DOHH2 (cell line): ENCODE measurements at regions not wholly inside any gene's neighbourhood (a gene's known extent, or its start where the extent isn't known, plus 50 kb on each side); places are given as distances from the start of the nearest gene placed in this dataset.

Experiments
- H3F3A ChIP-seq: fragments of 200-600 bp; sonication (generic), shearing (Covaris generic); 2 replicates; pipeline ENCODE4 v1.6.0; 2016; ENCODE audit warnings: antibody characterized with exemption, mild to moderate bottlenecking; ENCODE audit not compliant: control insufficient read depth, insufficient read depth
- H3K27ac ChIP-seq: fragments of 200-600 bp; sonication (generic); 2 replicates; pipeline ENCODE4 v1.5.1; 2014; ENCODE audit warnings: low read depth, mild to moderate bottlenecking, low read length, moderate library complexity
- H3K27me3 ChIP-seq: fragments of 200-600 bp; sonication (generic); 2 replicates; pipeline ENCODE4 v1.6.1; 2014; ENCODE audit warnings: mild to moderate bottlenecking, low read length, mixed read lengths; ENCODE audit not compliant: control insufficient read depth
- H3K36me3 ChIP-seq: fragments of 200-600 bp; sonication (generic); 2 replicates; pipeline ENCODE4 v1.6.1; 2014; ENCODE audit warnings: mild to moderate bottlenecking, low read length, moderate library complexity, mixed read lengths; ENCODE audit not compliant: control insufficient read depth
- H3K4me1 ChIP-seq: fragments of 200-600 bp; sonication (generic); 2 replicates; pipeline ENCODE4 v1.6.1; 2014; ENCODE audit warnings: mild to moderate bottlenecking, low read length, mixed read lengths; ENCODE audit not compliant: control insufficient read depth
- H3K4me2 ChIP-seq: fragments of 200-600 bp; sonication (generic); 2 replicates; pipeline ENCODE4 v1.6.0; 2014; ENCODE audit warnings: mild to moderate bottlenecking, low read length, moderate library complexity
- H3K4me3 ChIP-seq: fragments of 200-600 bp; sonication (generic); 2 replicates; pipeline ENCODE4 v1.5.1; 2014; ENCODE audit warnings: mild to moderate bottlenecking, low read length, mixed read lengths
- H3K79me2 ChIP-seq: fragments of 200-600 bp; sonication (generic); 2 replicates; pipeline ENCODE4 v1.6.1; 2014; ENCODE audit warnings: mild to moderate bottlenecking, low read length, mixed read lengths; ENCODE audit not compliant: control insufficient read depth
- H3K9me2 ChIP-seq: fragments of 200-600 bp; sonication (generic); replicated peaks from 2 replicates; pipeline ENCODE4 v1.6.1; 2014; ENCODE audit warnings: mild to moderate bottlenecking, low read length, mixed read lengths; ENCODE audit not compliant: control insufficient read depth
- H3K9me3 ChIP-seq: fragments of 200-600 bp; sonication (generic); 2 replicates; pipeline ENCODE4 v1.6.1; 2014; ENCODE audit warnings: antibody characterized with exemption, low read length, mixed read lengths; ENCODE audit not compliant: control insufficient read depth, insufficient read depth
- H4K20me1 ChIP-seq: fragments of 200-600 bp; sonication (generic); 2 replicates; pipeline ENCODE4 v1.6.0; 2014; ENCODE audit warnings: low read depth, mild to moderate bottlenecking, antibody characterized with exemption, low read length, moderate library complexity; ENCODE audit not compliant: control insufficient read depth, insufficient read depth
- EZH2phosphoT487 ChIP-seq: fragments of 200-600 bp; sonication (generic); IDR thresholded peaks from 2 replicates; pipeline ENCODE4 v1.6.1; 2017; ENCODE audit warnings: borderline replicate concordance, mild to moderate bottlenecking, antibody characterized with exemption, low read length, moderate library complexity, mixed read lengths
- TF ChIP-seq, protein P1 (sequence below): fragments of 200-600 bp; sonication (generic); IDR thresholded peaks from one replicate; pipeline ENCODE4 v1.5.1; 2014; ENCODE audit warnings: antibody characterized with exemption, mild to moderate bottlenecking, low read depth, low read length; ENCODE audit not compliant: poor library complexity, severe bottlenecking

DNA sequence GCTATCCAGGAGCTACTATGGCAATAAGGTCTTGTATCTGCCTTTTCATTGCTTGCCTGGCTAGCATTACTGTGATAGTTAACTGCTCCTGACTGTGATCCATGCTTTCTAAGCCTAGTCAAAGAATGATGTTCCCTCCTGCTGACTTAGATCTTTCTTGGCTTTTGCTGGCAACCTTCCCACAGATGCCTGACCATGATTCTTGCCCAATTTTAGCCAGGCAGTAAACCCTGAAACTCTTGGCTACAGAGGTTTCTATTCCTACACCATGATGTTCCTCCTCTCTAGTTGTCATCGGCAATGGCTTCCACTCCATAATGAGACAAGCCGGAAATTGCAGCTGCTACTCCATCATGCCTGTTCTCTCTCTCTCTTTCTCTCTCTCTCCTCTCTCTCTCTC, 238.1 kb downstream of the HAO1 start:
- Histone ChIP-seq H3K36me3 (no peaks in the 10 kb centered on the region), H3K4me1 (no peaks in the 10 kb centered on the region), H4K20me1 (no peaks in the 10 kb centered on the region)

DNA sequence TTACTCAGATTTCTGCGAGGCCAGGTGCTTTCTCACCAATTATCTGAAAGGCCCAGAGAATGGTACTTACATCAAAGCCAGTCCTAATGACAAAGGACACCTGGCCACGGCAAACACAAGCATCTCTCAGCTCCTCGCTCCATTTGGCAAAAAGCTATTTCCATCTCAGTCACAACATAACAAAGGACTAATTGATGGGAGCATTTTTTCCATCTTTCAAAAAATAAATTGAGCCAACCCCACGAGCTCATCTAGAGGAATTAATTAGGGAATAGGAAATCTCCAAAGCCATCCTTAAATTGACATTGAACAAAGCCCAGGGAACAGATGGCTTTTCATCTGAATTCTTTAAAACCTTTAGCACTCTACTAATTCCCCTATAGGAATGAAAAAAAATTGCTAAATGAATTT, 236.7 kb downstream of the HAO1 start:
- Histone ChIP-seq H3K4me3 (no peak overlapping the region), H4K20me1 (no peaks in the 10 kb centered on the region), H3K9me3 (no peaks in the 10 kb centered on the region), H3K27ac (no peak overlapping the region), H3F3A (no peaks in the 10 kb centered on the region), H3K36me3 (no peaks in the 10 kb centered on the region), H3K27me3 (no peaks in the 10 kb centered on the region), H3K9me2 (no peaks in the 10 kb centered on the region), H3K4me2 (no peak overlapping the region), H3K4me1 (no peaks in the 10 kb centered on the region), H3K79me2 (no peaks in the 10 kb centered on the region)
- TF ChIP-seq EZH2phosphoT487: no peak
- TF ChIP-seq, protein P1, sequence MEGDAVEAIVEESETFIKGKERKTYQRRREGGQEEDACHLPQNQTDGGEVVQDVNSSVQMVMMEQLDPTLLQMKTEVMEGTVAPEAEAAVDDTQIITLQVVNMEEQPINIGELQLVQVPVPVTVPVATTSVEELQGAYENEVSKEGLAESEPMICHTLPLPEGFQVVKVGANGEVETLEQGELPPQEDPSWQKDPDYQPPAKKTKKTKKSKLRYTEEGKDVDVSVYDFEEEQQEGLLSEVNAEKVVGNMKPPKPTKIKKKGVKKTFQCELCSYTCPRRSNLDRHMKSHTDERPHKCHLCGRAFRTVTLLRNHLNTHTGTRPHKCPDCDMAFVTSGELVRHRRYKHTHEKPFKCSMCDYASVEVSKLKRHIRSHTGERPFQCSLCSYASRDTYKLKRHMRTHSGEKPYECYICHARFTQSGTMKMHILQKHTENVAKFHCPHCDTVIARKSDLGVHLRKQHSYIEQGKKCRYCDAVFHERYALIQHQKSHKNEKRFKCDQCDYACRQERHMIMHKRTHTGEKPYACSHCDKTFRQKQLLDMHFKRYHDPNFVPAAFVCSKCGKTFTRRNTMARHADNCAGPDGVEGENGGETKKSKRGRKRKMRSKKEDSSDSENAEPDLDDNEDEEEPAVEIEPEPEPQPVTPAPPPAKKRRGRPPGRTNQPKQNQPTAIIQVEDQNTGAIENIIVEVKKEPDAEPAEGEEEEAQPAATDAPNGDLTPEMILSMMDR: no peak

More for the DNA sequence above, 238.1 kb downstream of the HAO1 start:
- no peaks in the 10 kb centered on the region for H3F3A ChIP-seq
- no peaks in the 10 kb centered on the region for H3K9me2 ChIP-seq
- no peaks in the 10 kb centered on the region for H3K79me2 ChIP-seq
- TF ChIP-seq EZH2phosphoT487: no peak
- TF ChIP-seq, protein P1: no peak
- no peak overlapping the region for H3K27ac ChIP-seq
- no peak overlapping the region for H3K4me3 ChIP-seq
- no peaks in the 10 kb centered on the region for H3K27me3 ChIP-seq
- no peak overlapping the region for H3K4me2 ChIP-seq
- H3K9me3 ChIP-seq: no peaks in the 10 kb centered on the region

DNA sequence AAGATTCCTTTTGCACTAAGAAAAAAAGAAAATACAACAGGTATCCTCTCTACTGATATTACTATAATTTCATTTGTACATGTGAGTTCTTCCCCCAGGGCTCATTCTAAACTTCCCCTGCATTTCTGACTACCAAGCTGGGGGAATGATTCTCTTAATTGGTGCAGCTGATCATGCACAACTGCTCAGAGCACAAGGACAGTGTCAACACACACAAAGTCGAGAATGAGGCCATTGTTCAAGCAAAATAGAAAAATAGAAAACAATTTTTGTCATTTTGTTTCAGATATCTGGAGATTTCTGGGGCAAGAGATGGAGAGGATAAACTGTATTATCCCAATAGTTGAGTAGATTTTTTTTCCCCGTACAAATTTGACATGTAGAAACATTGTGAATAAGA, 236.3 kb downstream of the HAO1 start:
- Histone ChIP-seq H4K20me1 (no peaks in the 10 kb centered on the region), H3K4me1 (no peaks in the 10 kb centered on the region), H3K9me3 (no peaks in the 10 kb centered on the region)

More for the DNA sequence above, 236.3 kb downstream of the HAO1 start:
- Histone ChIP-seq H3K79me2 (no peaks in the 10 kb centered on the region), H3F3A (no peaks in the 10 kb centered on the region), H3K4me2 (no peak overlapping the region), H3K27ac (no peak overlapping the region), H3K4me3 (no peak overlapping the region), H3K36me3 (no peaks in the 10 kb centered on the region), H3K9me2 (no peaks in the 10 kb centered on the region), H3K27me3 (no peaks in the 10 kb centered on the region)
- TF ChIP-seq, protein P1: no peak
- no peak for TF ChIP-seq EZH2phosphoT487
